ENCODE measurements at regions not wholly inside any gene's neighbourhood (a gene's known extent, or its start where the extent isn't known, plus 50 kb on each side); places are given as distances from the start of the nearest gene placed in this dataset.

DNA sequence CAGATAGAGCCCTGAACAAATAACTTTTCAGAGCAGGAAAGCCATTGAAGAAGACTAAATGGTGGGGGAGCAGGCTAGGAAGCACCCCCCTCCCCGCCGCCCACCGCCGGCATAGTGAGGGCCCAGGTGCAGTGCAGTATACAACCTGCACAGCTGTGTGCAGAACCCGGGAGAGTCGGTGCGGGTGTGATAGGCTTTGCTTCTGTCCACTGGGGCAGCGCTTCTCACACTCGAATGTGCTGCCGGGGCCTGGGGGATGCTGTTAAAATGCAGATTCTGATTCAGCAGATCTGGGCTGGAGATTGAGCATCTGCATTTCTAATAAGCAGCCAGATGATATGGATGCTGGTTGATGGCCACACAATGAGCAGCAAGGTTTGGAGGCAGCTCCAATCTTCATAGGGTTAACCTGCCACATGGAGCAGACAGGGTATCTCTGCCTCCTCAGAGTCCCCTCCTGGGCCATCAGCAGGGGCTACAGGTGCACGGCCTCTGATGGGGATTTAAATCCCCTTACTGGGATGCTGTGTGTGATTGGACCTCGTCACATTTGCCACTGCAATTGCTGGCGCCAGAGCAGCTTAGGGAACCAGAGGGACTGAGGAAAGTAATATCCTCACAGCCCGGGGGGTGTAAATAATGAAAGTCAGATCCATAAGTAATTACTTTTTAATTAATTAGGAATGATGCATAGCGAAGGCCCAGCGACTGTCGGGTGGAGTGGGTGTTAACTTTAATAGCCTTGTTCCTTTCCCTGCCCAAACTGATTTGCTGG is 172.0 kb upstream of the RPL38 start:
- DNase-seq: no peak

GRCh38 chr17:74032222-74032621 is 171.3 kb upstream of the RPL38 start:
- no peak for DNase-seq

- DNase-seq: no peak
These were observed 166.2 kb upstream of the RPL38 start for GRCh38 chr17:74037320-74037719.

DNA sequence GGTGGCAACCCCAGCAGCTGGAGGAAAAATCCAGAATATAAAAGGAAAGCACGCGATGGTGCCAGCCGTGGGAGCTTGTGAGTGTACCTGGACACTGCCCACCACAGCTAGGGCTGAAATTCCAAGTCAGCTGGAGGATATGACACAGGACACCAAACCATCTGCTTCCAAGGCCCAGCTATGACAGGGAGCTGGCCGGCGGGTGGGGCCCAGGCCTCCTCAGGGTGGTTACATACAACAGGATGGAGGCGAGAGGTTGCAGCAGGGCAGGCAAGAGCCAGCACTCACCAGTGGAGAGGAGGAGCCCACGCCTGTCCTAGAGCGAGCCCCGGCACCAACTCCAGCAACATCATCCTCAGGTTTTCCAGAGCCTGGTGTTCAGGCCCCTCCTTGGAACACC is 163.2 kb upstream of the RPL38 start:
- no peak for DNase-seq

GRCh38 chr17:74040729-74041128 is 162.7 kb upstream of the RPL38 start:
- no peak for DNase-seq

DNA sequence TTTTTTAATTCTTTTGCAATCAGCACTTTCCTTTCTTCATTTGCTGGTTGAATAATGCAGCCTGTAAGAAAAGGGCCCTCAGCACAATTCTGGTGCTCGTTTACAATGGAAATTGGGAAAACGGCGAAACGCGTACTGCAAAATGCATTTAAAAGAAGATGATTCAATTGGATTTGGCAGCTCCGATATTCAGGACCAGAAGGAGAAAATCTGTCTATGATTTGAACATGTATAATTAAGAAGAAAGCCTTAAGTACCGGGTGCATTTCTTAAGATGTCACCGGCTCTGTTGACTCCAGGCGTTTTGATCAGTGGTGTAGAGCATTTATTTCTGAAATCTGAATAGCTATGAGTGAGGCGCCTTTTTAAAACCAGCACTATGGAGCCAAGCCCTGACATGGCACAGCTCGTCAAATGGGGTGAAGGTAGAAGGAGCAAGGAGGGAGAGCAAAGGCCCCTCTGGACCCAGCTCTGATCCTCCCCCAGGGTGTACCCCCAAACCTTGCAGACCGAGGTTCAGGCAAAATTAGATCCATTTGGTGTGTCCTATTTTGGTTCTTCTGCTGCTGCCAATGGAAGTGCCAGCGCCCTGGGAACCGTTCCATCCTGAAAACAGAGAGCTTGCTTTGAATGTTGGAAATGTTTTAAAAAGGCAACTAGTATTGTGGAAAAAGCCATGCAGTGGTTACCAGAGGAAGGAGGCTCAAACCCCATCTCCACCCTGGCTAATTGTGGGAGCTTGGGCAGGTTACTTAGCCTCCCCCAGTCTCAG is 161.4 kb upstream of the RPL38 start:
- DNase-seq: no peak

DNA sequence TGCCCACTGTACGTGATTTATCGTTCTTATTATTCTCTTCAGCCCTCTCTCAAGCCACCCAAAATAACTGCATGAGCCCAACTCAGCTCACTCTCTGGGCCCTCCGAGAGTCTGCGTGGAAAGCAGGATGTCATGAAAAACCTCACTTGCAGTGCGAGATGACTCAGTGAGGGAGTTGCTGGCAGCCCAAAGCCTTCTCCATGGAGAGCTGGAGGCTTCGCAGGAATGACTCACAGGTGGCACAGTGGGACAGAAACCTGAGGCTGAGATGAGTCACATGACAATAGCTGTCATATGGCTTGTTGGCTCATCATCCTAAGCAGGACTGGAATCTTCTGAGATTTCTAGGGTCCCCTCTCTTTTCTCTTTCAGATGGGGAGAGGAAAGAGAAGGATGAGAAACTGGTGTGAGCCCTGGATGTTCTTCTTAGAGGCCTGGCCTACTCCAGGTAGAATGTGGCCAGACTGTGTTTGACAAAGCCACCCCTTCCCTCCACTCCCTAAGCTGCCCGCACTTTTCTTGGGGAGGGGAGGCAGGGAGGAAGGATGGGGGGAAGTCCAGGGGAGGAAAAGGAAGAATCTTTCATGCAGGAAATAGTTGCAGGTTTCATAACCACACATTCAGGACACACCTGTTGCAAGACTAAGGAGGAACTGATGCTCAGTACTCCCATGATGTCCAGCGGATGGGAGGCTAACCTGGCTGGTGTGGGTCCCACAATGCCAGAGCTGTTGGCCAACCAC is 160.6 kb upstream of the RPL38 start:
- DNase-seq: peak; percentile 34

DNA sequence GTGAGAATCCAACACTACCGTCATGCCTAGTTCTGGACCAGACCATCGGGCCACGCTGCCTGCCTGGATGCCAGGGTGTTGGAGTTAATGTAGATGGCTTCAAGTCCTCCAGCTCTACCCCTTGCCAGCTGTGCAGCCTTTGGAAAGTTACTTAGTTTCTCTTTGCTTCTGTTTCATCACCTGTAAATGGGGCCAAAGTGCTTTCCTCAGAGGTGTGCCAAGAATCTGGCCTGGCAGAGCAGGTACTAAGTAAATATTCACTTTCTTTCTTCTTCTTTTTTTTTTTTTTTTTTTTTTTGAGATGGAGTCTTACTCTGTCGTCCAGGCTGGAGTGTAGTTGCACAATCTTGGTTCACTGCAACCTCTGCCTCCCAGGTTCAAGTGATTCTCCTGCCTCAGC is 159.5 kb upstream of the RPL38 start:
- no peak for DNase-seq

GRCh38 chr17:74045608-74046280 is 157.7 kb upstream of the RPL38 start:
- no peak for DNase-seq

GRCh38 chr17:74049167-74049966 is 154.1 kb upstream of the RPL38 start:
- no peak for DNase-seq

GRCh38 chr17:74049967-74050458 is 153.5 kb upstream of the RPL38 start:
- DNase-seq: no peak

GRCh38 chr17:74051348-74051747 is 152.1 kb upstream of the RPL38 start:
- no peak for DNase-seq

DNA sequence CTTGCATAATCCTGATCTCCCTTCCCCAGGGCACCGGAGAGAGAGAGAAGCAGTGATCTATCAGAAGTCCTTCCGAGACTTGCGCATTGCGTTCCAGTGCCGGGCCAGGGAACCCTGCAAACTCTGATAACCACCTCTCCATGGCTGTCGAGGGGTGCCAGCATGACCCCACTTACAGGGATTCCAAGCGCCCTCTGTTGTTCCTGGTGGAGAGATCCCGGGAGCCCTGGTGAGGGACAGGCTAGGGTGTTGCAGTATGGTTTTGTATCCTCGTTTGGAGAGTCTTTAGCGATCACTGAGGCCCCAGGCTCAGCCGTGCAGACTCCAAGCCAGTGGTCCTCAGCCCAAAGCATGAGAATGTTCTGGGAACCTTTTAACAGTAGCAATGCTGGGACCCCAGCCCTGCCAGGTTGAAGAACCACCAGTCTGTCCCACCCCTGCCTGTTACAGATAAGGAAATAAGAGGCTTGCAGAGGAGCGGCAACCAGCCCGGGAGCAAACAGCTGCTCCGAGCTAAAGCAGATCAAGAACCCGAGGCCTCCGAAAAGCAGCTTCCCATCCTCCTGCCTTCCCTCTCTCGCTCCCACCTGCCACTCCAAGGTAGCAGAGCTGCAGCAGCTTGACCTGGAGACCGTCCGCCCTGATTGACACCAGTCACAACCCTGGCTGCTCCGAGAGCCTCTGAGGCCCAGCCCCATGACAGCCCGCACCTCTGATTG is 150.3 kb upstream of the RPL38 start:
- no peak for DNase-seq

- no peak for DNase-seq
These were observed 149.8 kb upstream of the RPL38 start for GRCh38 chr17:74053712-74054078.

- no peak for DNase-seq
These were observed 149.2 kb upstream of the RPL38 start for GRCh38 chr17:74054249-74054648.

- DNase-seq: no peak
These were observed 147.8 kb upstream of the RPL38 start for GRCh38 chr17:74055508-74056160.

DNA sequence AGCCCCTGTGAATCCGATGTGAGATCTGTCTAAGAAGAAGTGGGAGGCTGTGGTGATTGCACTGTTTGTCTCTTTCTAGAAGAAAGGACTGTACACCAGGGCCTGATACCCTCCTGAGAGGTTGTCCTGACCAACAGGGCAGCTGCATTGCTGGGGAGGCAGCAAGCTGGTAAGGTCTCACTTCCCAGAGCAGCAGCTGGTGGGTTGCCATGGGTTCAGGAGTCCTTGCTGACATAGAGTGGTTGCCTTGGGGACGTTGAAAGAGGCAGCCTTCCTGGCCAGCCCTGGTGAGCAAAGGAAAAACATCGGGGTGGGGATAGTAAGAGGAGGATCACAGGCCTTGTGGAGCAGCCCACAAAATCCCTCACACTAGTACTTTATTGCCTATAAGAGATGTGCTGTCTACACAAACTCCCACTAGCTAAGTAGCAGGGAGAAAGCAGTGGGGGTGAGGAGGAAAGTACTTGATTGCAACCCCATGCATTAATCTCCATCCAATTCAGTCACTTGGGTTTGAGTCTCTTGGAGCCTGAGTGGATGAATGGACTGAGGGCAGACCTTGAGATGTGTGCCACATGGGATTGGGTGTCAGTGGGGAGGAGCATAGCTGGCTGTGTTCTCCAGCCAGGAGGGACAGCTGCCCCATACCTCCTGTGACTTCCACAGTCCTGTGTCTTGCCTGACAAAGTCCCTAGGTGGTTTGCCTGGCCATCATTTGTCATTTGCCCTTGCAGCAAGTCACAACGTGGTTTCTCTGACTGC is 143.8 kb upstream of the RPL38 start:
- peak; percentile 10 for DNase-seq

- no peak for DNase-seq
These were observed 141.7 kb upstream of the RPL38 start for GRCh38 chr17:74061758-74062157.

- DNase-seq: no peak
These were observed 141.2 kb upstream of the RPL38 start for GRCh38 chr17:74062234-74062633.

DNA sequence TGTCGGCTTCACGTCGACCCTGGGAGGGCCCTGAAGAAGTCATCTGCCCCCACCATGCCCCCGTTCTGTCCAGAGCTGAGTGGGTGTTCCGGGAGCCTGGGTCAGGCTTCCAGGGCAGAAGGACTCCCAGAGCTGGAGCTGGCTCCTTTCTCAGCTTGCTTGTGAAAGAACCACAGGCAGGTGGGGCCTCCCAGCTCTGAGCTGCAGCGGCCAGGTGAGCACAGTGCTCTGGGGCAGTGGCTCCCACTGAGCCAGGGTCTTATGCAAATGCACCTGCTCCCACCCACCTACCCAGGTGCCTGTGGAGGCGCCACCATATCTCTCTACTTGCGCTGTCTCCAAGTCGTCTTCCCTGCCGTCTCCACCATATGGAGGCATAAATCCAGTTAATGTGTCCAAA is 140.0 kb upstream of the RPL38 start:
- no peak for DNase-seq

Data from NK-92 treated with Interleukin-12 subunit alpha and Interleukin-12 subunit beta, amount 100 ng/mL, for 24 hours (cell line).